GM23338 (cell line): ENCODE measurements at regions not wholly inside any gene's neighbourhood (a gene's known extent, or its start where the extent isn't known, plus 50 kb on each side); places are given as distances from the start of the nearest gene placed in this dataset.
A peak's percentile ranks its signal among the peaks of the same experiment; 100 is the strongest.

Source experiments
- ATAC-seq: fragments of 200-7000 bp; cut with Tn5 transposase; 3 replicates; pipeline ENCODE4 v1.9.1; 2020
- DNase-seq: peaks from one replicate; pipeline ENCODE4 v3.0.0-alpha.2; 2015; ENCODE audit warnings: low spot score
- H2AFZ ChIP-seq: fragments of 200-600 bp; sonication (generic); 2 replicates; pipeline ENCODE4 v1.8.0; 2016; ENCODE audit warnings: antibody characterized with exemption, mild to moderate bottlenecking, moderate library complexity
- H3F3A ChIP-seq: fragments of 200-600 bp; sonication (generic); replicated peaks from 2 replicates; pipeline ENCODE4 v1.8.0; 2017; ENCODE audit warnings: antibody characterized with exemption, mixed run types, low read depth
- H3K27ac ChIP-seq: fragments of 200-600 bp; sonication (generic); 2 replicates; pipeline ENCODE4 v1.6.1; 2016; ENCODE audit warnings: low read depth
- H3K27me3 ChIP-seq: fragments of 200-600 bp; sonication (generic); 2 replicates; pipeline ENCODE4 v1.8.0; 2016; ENCODE audit warnings: mild to moderate bottlenecking, mixed run types, moderate library complexity; ENCODE audit not compliant: insufficient read depth
- H3K36me3 ChIP-seq: fragments of 200-600 bp; sonication (generic); 2 replicates; pipeline ENCODE4 v1.8.0; 2016; ENCODE audit warnings: mild to moderate bottlenecking; ENCODE audit not compliant: insufficient read depth
- H3K4me1 ChIP-seq: fragments of 200-600 bp; sonication (generic); 2 replicates; pipeline ENCODE4 v1.8.0; 2016; ENCODE audit warnings: mild to moderate bottlenecking, moderate library complexity; ENCODE audit not compliant: insufficient read depth
- H3K4me2 ChIP-seq: fragments of 200-600 bp; sonication (generic); 2 replicates; pipeline ENCODE4 v1.7.1; 2017; ENCODE audit warnings: mixed run types
- H3K4me3 ChIP-seq: fragments of 200-600 bp; sonication (generic); 2 replicates; pipeline ENCODE4 v1.6.1; 2016; ENCODE audit warnings: mixed run types
- H3K79me2 ChIP-seq: fragments of 200-600 bp; sonication (generic); replicated peaks from 2 replicates; pipeline ENCODE4 v1.8.0; 2017; ENCODE audit warnings: mild to moderate bottlenecking; ENCODE audit not compliant: insufficient read depth
- H3K9me2 ChIP-seq: fragments of 200-600 bp; sonication (generic); 2 replicates; pipeline ENCODE4 v1.8.0; 2017; ENCODE audit not compliant: insufficient read depth
- H4K20me1 ChIP-seq: fragments of 200-600 bp; sonication (generic); replicated peaks from 2 replicates; pipeline ENCODE4 v1.8.0; 2017; ENCODE audit warnings: mild to moderate bottlenecking; ENCODE audit not compliant: insufficient read depth
- H3K27ac Mint-ChIP-seq: 2 replicates; pipeline ENCODE4 v1.8.0; 2020; ENCODE audit warnings: inconsistent platforms, mild to moderate bottlenecking, moderate library complexity, mixed read lengths
- H3K27me3 Mint-ChIP-seq: 3 replicates; pipeline ENCODE4 v1.8.0; 2022; ENCODE audit warnings: low read depth, mild to moderate bottlenecking, moderate library complexity, mixed read lengths, inconsistent platforms; ENCODE audit not compliant: insufficient read depth, poor library complexity
- H3K36me3 Mint-ChIP-seq: 3 replicates; pipeline ENCODE4 v1.8.0; 2021; ENCODE audit warnings: low read depth, mild to moderate bottlenecking, inconsistent platforms, moderate library complexity, mixed read lengths
- H3K4me1 Mint-ChIP-seq: 3 replicates; pipeline ENCODE4 v1.8.0; 2020; ENCODE audit warnings: mild to moderate bottlenecking, inconsistent platforms, mixed read lengths
- H3K4me3 Mint-ChIP-seq: 3 replicates; pipeline ENCODE4 v1.8.0; 2021; ENCODE audit warnings: moderate library complexity, mild to moderate bottlenecking, inconsistent platforms, mixed read lengths
- H3K9me3 Mint-ChIP-seq: 3 replicates; pipeline ENCODE4 v1.8.0; 2020; ENCODE audit warnings: moderate library complexity, mild to moderate bottlenecking, inconsistent platforms, mixed read lengths
- CREB1 ChIP-seq: fragments of 250-450 bp; sonication (Bioruptor Pico); IDR thresholded peaks from 2 replicates; pipeline ENCODE4 v1.5.0; 2020; ENCODE audit warnings: low read depth, mild to moderate bottlenecking, moderate library complexity
- EZH2 ChIP-seq: fragments of 200-600 bp; sonication (generic); IDR thresholded peaks from one replicate; pipeline ENCODE4 v1.8.0; 2017; ENCODE audit warnings: antibody characterized with exemption, mild to moderate bottlenecking, low read depth; ENCODE audit not compliant: unreplicated experiment
- EZH2phosphoT487 ChIP-seq: fragments of 200-600 bp; sonication (generic); IDR thresholded peaks from one replicate; pipeline ENCODE4 v1.8.1; 2018; ENCODE audit warnings: antibody characterized with exemption; ENCODE audit not compliant: unreplicated experiment
- JUNB ChIP-seq: IDR thresholded peaks from one replicate; pipeline ENCODE4 v1.6.1; 2016; ENCODE audit warnings: antibody characterized with exemption; ENCODE audit not compliant: unreplicated experiment
- NANOG ChIP-seq: IDR thresholded peaks from 2 replicates; pipeline ENCODE4 v1.6.1; 2016; ENCODE audit warnings: antibody characterized with exemption, borderline replicate concordance
- POLR2AphosphoS5 ChIP-seq: IDR thresholded peaks from 2 replicates; pipeline ENCODE4 v1.6.1; 2016; ENCODE audit warnings: antibody characterized with exemption, low read depth
- STAT1 ChIP-seq: IDR thresholded peaks from one replicate; pipeline ENCODE4 v1.6.1; 2016; ENCODE audit warnings: antibody characterized with exemption; ENCODE audit not compliant: unreplicated experiment
- ZNF114 ChIP-seq: fragments of 250-450 bp; sonication (Bioruptor Pico); IDR thresholded peaks from 2 replicates; pipeline ENCODE4 v1.5.0; 2020; ENCODE audit warnings: mild to moderate bottlenecking, moderate library complexity
- ZNF331 ChIP-seq: fragments of 250-450 bp; sonication (Bioruptor Pico); IDR thresholded peaks from 2 replicates; pipeline ENCODE4 v1.5.0; 2020; ENCODE audit warnings: low read depth, mild to moderate bottlenecking, moderate library complexity
- TF ChIP-seq, protein P1 (sequence below), 2 experiments: fragments of 200-600 bp in 1 of 2; sonication (generic) in 1 of 2; conservative IDR thresholded peaks; 2 replicates each; pipeline versions ENCODE4 v1.5.1 to v1.6.1; 2016 to 2017; ENCODE audit warnings: antibody characterized with exemption in 2 of 2, low read depth in 2 of 2, mild to moderate bottlenecking in 2 of 2, moderate library complexity in 1 of 2
- TF ChIP-seq, protein P2 (sequence below): fragments of 250-450 bp; sonication (Bioruptor Pico); IDR thresholded peaks from 2 replicates; pipeline ENCODE4 v1.5.0; 2020; ENCODE audit warnings: mild to moderate bottlenecking, moderate library complexity
- TF ChIP-seq, protein P3 (sequence below): IDR thresholded peaks from 2 replicates; pipeline ENCODE4 v1.6.1; 2016; ENCODE audit warnings: antibody characterized with exemption
- TF ChIP-seq, protein P4 (sequence below): IDR thresholded peaks from one replicate; pipeline ENCODE4 v1.6.1; 2018; ENCODE audit warnings: antibody characterized with exemption; ENCODE audit not compliant: unreplicated experiment

DNA sequence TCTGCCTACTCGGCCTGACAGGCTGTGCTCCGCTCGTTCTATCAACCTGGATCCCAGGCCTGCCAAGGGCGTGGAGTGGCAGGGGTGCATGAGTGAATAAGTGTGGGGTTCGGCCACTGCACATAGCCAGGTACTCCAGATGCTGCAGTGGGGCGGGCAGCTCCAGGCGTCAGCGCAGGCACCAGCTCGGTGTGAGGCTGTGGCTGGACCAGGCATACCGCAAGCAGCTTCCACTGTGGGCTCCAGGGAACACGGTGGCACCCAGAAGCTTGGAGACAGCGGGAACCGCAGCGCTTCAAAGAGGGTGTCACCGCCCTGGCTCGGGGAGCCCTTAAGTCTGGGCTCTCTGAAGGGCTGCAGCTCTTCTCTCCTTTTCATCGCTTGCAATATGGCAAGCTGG lies 1630.2 kb downstream of the OLFM4 start:
- H3K27me3 Mint-ChIP-seq, result no peaks in the 10 kb centered on the region
- H3K4me3 Mint-ChIP-seq, result no peak overlapping the region
- Histone ChIP-seq H3K9me2 (no peaks in the 10 kb centered on the region), H3K36me3 (no peaks in the 10 kb centered on the region), H3K27ac (no peak overlapping the region), H3K27me3 (no peaks in the 10 kb centered on the region), H4K20me1 (no peaks in the 10 kb centered on the region), H3K4me3 (no peak overlapping the region), H3F3A (no peaks in the 10 kb centered on the region), H2AFZ (no peak overlapping the region; the same call in 1 of the 2 replicates), H3K4me1 (no peaks in the 10 kb centered on the region), H3K4me2 (no peak overlapping the region), H3K79me2 (no peaks in the 10 kb centered on the region)
- DNase-seq (no peak), ATAC-seq (peak; percentile 26; the same call in 1 of the 3 replicates)
- H3K27ac Mint-ChIP-seq, result no peak overlapping the region
- TF ChIP-seq EZH2 (no peak), ZNF114 (CRISPR knock-in tag) (no peak), NANOG (no peak), CREB1 (CRISPR knock-in tag) (no peak), JUNB (no peak), POLR2AphosphoS5 (no peak), ZNF331 (CRISPR knock-in tag) (no peak), EZH2phosphoT487 (no peak), STAT1 (no peak)
- TF ChIP-seq, protein P1, sequence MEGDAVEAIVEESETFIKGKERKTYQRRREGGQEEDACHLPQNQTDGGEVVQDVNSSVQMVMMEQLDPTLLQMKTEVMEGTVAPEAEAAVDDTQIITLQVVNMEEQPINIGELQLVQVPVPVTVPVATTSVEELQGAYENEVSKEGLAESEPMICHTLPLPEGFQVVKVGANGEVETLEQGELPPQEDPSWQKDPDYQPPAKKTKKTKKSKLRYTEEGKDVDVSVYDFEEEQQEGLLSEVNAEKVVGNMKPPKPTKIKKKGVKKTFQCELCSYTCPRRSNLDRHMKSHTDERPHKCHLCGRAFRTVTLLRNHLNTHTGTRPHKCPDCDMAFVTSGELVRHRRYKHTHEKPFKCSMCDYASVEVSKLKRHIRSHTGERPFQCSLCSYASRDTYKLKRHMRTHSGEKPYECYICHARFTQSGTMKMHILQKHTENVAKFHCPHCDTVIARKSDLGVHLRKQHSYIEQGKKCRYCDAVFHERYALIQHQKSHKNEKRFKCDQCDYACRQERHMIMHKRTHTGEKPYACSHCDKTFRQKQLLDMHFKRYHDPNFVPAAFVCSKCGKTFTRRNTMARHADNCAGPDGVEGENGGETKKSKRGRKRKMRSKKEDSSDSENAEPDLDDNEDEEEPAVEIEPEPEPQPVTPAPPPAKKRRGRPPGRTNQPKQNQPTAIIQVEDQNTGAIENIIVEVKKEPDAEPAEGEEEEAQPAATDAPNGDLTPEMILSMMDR (conservative IDR thresholded peaks at IDR 0.05; ENCODE audit: low read depth in 2 of 2), result no peak
- TF ChIP-seq, protein P2, sequence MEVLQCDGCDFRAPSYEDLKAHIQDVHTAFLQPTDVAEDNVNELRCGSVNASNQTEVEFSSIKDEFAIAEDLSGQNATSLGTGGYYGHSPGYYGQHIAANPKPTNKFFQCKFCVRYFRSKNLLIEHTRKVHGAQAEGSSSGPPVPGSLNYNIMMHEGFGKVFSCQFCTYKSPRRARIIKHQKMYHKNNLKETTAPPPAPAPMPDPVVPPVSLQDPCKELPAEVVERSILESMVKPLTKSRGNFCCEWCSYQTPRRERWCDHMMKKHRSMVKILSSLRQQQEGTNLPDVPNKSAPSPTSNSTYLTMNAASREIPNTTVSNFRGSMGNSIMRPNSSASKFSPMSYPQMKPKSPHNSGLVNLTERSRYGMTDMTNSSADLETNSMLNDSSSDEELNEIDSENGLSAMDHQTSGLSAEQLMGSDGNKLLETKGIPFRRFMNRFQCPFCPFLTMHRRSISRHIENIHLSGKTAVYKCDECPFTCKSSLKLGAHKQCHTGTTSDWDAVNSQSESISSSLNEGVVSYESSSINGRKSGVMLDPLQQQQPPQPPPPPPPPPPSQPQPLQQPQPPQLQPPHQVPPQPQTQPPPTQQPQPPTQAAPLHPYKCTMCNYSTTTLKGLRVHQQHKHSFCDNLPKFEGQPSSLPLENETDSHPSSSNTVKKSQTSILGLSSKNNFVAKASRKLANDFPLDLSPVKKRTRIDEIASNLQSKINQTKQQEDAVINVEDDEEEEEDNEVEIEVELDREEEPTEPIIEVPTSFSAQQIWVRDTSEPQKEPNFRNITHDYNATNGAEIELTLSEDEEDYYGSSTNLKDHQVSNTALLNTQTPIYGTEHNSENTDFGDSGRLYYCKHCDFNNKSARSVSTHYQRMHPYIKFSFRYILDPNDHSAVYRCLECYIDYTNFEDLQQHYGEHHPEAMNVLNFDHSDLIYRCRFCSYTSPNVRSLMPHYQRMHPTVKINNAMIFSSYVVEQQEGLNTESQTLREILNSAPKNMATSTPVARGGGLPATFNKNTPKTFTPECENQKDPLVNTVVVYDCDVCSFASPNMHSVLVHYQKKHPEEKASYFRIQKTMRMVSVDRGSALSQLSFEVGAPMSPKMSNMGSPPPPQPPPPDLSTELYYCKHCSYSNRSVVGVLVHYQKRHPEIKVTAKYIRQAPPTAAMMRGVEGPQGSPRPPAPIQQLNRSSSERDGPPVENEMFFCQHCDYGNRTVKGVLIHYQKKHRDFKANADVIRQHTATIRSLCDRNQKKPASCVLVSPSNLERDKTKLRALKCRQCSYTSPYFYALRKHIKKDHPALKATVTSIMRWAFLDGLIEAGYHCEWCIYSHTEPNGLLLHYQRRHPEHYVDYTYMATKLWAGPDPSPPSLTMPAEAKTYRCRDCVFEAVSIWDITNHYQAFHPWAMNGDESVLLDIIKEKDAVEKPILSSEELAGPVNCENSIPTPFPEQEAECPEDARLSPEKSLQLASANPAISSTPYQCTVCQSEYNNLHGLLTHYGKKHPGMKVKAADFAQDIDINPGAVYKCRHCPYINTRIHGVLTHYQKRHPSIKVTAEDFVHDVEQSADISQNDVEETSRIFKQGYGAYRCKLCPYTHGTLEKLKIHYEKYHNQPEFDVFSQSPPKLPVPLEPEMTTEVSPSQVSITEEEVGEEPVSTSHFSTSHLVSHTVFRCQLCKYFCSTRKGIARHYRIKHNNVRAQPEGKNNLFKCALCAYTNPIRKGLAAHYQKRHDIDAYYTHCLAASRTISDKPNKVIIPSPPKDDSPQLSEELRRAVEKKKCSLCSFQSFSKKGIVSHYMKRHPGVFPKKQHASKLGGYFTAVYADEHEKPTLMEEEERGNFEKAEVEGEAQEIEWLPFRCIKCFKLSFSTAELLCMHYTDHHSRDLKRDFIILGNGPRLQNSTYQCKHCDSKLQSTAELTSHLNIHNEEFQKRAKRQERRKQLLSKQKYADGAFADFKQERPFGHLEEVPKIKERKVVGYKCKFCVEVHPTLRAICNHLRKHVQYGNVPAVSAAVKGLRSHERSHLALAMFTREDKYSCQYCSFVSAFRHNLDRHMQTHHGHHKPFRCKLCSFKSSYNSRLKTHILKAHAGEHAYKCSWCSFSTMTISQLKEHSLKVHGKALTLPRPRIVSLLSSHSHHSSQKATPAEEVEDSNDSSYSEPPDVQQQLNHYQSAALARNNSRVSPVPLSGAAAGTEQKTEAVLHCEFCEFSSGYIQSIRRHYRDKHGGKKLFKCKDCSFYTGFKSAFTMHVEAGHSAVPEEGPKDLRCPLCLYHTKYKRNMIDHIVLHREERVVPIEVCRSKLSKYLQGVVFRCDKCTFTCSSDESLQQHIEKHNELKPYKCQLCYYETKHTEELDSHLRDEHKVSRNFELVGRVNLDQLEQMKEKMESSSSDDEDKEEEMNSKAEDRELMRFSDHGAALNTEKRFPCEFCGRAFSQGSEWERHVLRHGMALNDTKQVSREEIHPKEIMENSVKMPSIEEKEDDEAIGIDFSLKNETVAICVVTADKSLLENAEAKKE, result no peak
- TF ChIP-seq, protein P3, sequence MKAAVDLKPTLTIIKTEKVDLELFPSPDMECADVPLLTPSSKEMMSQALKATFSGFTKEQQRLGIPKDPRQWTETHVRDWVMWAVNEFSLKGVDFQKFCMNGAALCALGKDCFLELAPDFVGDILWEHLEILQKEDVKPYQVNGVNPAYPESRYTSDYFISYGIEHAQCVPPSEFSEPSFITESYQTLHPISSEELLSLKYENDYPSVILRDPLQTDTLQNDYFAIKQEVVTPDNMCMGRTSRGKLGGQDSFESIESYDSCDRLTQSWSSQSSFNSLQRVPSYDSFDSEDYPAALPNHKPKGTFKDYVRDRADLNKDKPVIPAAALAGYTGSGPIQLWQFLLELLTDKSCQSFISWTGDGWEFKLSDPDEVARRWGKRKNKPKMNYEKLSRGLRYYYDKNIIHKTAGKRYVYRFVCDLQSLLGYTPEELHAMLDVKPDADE, result no peak
- TF ChIP-seq, protein P4, sequence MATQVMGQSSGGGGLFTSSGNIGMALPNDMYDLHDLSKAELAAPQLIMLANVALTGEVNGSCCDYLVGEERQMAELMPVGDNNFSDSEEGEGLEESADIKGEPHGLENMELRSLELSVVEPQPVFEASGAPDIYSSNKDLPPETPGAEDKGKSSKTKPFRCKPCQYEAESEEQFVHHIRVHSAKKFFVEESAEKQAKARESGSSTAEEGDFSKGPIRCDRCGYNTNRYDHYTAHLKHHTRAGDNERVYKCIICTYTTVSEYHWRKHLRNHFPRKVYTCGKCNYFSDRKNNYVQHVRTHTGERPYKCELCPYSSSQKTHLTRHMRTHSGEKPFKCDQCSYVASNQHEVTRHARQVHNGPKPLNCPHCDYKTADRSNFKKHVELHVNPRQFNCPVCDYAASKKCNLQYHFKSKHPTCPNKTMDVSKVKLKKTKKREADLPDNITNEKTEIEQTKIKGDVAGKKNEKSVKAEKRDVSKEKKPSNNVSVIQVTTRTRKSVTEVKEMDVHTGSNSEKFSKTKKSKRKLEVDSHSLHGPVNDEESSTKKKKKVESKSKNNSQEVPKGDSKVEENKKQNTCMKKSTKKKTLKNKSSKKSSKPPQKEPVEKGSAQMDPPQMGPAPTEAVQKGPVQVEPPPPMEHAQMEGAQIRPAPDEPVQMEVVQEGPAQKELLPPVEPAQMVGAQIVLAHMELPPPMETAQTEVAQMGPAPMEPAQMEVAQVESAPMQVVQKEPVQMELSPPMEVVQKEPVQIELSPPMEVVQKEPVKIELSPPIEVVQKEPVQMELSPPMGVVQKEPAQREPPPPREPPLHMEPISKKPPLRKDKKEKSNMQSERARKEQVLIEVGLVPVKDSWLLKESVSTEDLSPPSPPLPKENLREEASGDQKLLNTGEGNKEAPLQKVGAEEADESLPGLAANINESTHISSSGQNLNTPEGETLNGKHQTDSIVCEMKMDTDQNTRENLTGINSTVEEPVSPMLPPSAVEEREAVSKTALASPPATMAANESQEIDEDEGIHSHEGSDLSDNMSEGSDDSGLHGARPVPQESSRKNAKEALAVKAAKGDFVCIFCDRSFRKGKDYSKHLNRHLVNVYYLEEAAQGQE, result no peak
- H3K4me1 Mint-ChIP-seq, result no peaks in the 10 kb centered on the region
- no peaks in the 10 kb centered on the region for H3K9me3 Mint-ChIP-seq
- no peaks in the 10 kb centered on the region; the same call in 2 of the 3 replicates for H3K36me3 Mint-ChIP-seq
